ENCODE measurements at regions not wholly inside any gene's neighbourhood (a gene's known extent, or its start where the extent isn't known, plus 50 kb on each side); places are given as distances from the start of the nearest gene placed in this dataset.
A peak's percentile ranks its signal among the peaks of the same experiment; 100 is the strongest.

DNA sequence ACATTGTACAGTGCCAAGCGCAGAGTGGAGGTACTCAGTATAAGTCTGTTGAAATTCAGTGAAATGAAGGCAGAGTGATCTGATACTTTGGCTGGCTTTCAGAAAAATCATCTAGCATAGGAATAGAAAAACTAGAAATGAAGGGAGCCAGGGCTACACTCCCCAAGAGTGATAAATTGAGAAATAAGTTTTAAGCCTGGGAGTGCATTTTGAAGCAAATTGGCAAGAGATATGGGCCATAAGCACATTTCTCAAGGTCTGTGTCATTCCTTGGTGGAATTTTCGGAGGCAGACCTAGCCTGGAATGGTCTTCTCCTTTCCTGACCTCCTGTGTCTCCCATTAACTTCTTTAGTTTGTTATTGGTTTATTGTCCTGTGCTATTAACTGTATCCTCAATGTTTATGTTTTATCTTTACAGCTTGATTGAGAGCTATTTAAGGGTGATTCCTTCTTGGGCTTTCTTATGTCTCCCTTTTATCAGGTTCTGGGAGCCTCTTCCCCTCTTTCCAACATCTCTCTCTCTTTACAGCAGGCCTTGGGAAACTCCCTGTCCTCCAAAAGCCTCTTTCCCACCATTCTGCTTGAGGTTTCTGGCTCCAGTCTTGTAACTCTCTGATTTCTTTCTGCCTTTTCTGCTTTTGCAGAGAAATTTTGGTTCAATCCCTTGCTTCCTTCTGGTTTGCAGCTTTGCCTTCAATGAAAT, 649.5 kb downstream of the SLC4A3 start:
- H3K27ac ChIP-seq, result peak overlapping the region; percentile 36 to 64
- no peak overlapping the region for H3K4me3 ChIP-seq
- H3K27me3 ChIP-seq, result no peaks in the 10 kb centered on the region
- no peak for DNase-seq (ENCODE audit: low spot score in 2 of 2)
- no peaks in the 10 kb centered on the region for H3K9me3 ChIP-seq
- no peaks in the 10 kb centered on the region for H3K36me3 ChIP-seq
- intact Hi-C loops (cut with DNase I), result loop anchor here (2.0 kb wide), 2 partner anchors 200 to 1296 kb away; partner anchors contain the start of gene EPHA4
- H3K4me1 ChIP-seq, result peaks cover 0 to 15% of the 10 kb centered on the region in 2 donors
- TF ChIP-seq, protein P1, sequence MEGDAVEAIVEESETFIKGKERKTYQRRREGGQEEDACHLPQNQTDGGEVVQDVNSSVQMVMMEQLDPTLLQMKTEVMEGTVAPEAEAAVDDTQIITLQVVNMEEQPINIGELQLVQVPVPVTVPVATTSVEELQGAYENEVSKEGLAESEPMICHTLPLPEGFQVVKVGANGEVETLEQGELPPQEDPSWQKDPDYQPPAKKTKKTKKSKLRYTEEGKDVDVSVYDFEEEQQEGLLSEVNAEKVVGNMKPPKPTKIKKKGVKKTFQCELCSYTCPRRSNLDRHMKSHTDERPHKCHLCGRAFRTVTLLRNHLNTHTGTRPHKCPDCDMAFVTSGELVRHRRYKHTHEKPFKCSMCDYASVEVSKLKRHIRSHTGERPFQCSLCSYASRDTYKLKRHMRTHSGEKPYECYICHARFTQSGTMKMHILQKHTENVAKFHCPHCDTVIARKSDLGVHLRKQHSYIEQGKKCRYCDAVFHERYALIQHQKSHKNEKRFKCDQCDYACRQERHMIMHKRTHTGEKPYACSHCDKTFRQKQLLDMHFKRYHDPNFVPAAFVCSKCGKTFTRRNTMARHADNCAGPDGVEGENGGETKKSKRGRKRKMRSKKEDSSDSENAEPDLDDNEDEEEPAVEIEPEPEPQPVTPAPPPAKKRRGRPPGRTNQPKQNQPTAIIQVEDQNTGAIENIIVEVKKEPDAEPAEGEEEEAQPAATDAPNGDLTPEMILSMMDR (IDR thresholded peaks at IDR 0.05), result no peak

DNA sequence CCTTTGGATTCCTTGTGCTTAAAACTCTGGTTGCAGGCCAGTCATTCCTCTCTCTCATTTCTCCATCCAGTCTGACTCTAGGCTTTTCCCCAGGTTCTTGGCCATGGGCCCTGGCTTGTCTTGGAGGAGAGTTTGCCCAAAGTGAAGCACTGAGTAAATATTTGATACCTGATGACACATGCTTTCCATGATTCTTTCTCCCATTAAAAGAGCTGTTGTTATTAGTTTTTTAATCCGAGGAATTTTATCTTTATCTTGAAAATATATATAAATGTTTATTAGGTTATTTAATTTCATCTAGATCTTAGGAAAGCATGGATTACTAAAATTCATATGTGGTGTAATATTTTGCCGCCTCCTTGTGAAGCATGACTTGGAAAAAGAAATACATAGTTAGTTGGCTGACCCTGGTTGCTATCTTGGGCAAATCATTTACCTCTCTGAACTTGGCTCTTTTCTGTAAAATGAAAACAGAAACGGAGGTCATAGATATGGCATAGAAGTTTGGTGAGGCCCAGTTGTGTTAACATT, 650.1 kb downstream of the SLC4A3 start:
- Histone ChIP-seq H3K27ac (peak overlapping the region; percentile 55 to 64), H3K27me3 (no peaks in the 10 kb centered on the region), H3K36me3 (no peaks in the 10 kb centered on the region), H3K4me3 (no peak overlapping the region), H3K9me3 (no peaks in the 10 kb centered on the region), H3K4me1 (peaks cover 0 to 15% of the 10 kb centered on the region in 2 donors)
- intact Hi-C loops (cut with DNase I), result loop anchor here (2.0 kb wide), 2 partner anchors 201 to 1295 kb away; partner anchors contain the start of gene EPHA4
- DNase-seq (ENCODE audit: low spot score in 2 of 2), result peak; percentile 16 to 87
- TF ChIP-seq, protein P1 (IDR thresholded peaks at IDR 0.05), result no peak

- Histone ChIP-seq H3K4me3 (no peak overlapping the region), H3K27me3 (no peaks in the 10 kb centered on the region), H3K9me3 (no peaks in the 10 kb centered on the region), H3K4me1 (peaks cover 0 to 15% of the 10 kb centered on the region in 2 donors), H3K27ac (peak overlapping the region; percentile 55 to 64), H3K36me3 (no peaks in the 10 kb centered on the region)
- no peak for DNase-seq (ENCODE audit: low spot score in 2 of 2)
- intact Hi-C loops (cut with DNase I), result no loop called here
- TF ChIP-seq, protein P1 (IDR thresholded peaks at IDR 0.05), result no peak
Observed at GRCh38 chr2:220278022-220278421, 650.6 kb downstream of the SLC4A3 start.

GRCh38 chr2:220279372-220279771, 651.9 kb downstream of the SLC4A3 start:
- Histone ChIP-seq H3K27me3 (no peaks in the 10 kb centered on the region), H3K36me3 (no peaks in the 10 kb centered on the region), H3K4me1 (peaks cover 0 to 15% of the 10 kb centered on the region in 2 donors), H3K4me3 (no peak overlapping the region), H3K27ac (no peak overlapping the region), H3K9me3 (no peaks in the 10 kb centered on the region)
- TF ChIP-seq, protein P1 (IDR thresholded peaks at IDR 0.05), result no peak
- no peak for DNase-seq (ENCODE audit: low spot score in 2 of 2)
- intact Hi-C loops (cut with DNase I), result no loop called here

- H3K9me3 ChIP-seq, result no peaks in the 10 kb centered on the region
- H3K27me3 ChIP-seq, result no peaks in the 10 kb centered on the region
- H3K27ac ChIP-seq, result no peak overlapping the region
- no peaks in the 10 kb centered on the region for H3K36me3 ChIP-seq
- no peak for DNase-seq (ENCODE audit: low spot score in 2 of 2)
- H3K4me3 ChIP-seq, result no peak overlapping the region
- intact Hi-C loops (cut with DNase I), result no loop called here
- H3K4me1 ChIP-seq, result peaks cover 0 to 15% of the 10 kb centered on the region in 2 donors
- TF ChIP-seq, protein P1 (IDR thresholded peaks at IDR 0.05), result no peak
Observed at GRCh38 chr2:220279840-220280239, 652.4 kb downstream of the SLC4A3 start.

All from ascending aorta (tissue), 2 donors.